Amygdala (tissue), 56 donors: ENCODE measurements at regions not wholly inside any gene's neighbourhood (a gene's known extent, or its start where the extent isn't known, plus 50 kb on each side); places are given as distances from the start of the nearest gene placed in this dataset.
"Not testable (repeated sequence)": the region's sequence is repeated elsewhere in the genome, so short reads cannot be mapped to it uniquely, and the experiment has no call there.

Experiments used
- DNase-seq, 56 donors: peaks; one replicate each; lab custom pipeline; 2025; lab: John Stamatoyannopoulos, UW

- no peak for DNase-seq
Observed at GRCh38 chr6:4439159-4439558, 303.8 kb upstream of the ECI2 start.

- no peak for DNase-seq
Observed at GRCh38 chr6:4437342-4437741, 302.0 kb upstream of the ECI2 start.

- no peak for DNase-seq
Observed at GRCh38 chr6:4435981-4436445, 300.6 kb upstream of the ECI2 start.

- no peak for DNase-seq
Observed at GRCh38 chr6:4434655-4435054, 299.3 kb upstream of the ECI2 start.

- no peak for DNase-seq
Observed at GRCh38 chr6:4433199-4433598, 297.8 kb upstream of the ECI2 start.

GRCh38 chr6:4426968-4427367 lies 291.6 kb upstream of the ECI2 start:
- no peak for DNase-seq

GRCh38 chr6:4421837-4422236 lies 286.5 kb upstream of the ECI2 start:
- no peak for DNase-seq

- DNase-seq = no peak
Observed at GRCh38 chr6:4420160-4420865, 284.9 kb upstream of the ECI2 start.

- DNase-seq = no peak
Observed at GRCh38 chr6:4415549-4415948, 280.2 kb upstream of the ECI2 start.

- DNase-seq = not testable (repeated sequence)
Observed at GRCh38 chr6:4414078-4414477, 278.7 kb upstream of the ECI2 start.

- DNase-seq = no peak
Observed at GRCh38 chr6:4413073-4413472, 277.7 kb upstream of the ECI2 start.

GRCh38 chr6:4412488-4412887 lies 277.1 kb upstream of the ECI2 start:
- DNase-seq = no peak

GRCh38 chr6:4412077-4412476 lies 276.7 kb upstream of the ECI2 start:
- no peak for DNase-seq

- DNase-seq = not testable (repeated sequence)
Observed at GRCh38 chr6:4407710-4408109, 272.3 kb upstream of the ECI2 start.

- peak in 2 of 56 donors; percentile 22 to 24 for DNase-seq
Observed at GRCh38 chr6:4405621-4406212, 270.3 kb upstream of the ECI2 start.

GRCh38 chr6:4404415-4404814 lies 269.0 kb upstream of the ECI2 start:
- DNase-seq = peak in 1 of 56 donors; percentile 13

- peak in 1 of 56 donors; percentile 33 for DNase-seq
Observed at GRCh38 chr6:4403828-4404227, 268.5 kb upstream of the ECI2 start.

- no peak for DNase-seq
Observed at GRCh38 chr6:4403023-4403752, 267.8 kb upstream of the ECI2 start.

- no peak for DNase-seq
Observed at GRCh38 chr6:4402477-4402976, 267.2 kb upstream of the ECI2 start.

- DNase-seq = no peak
Observed at GRCh38 chr6:4401408-4402368, 266.3 kb upstream of the ECI2 start.
